NCI-H2171 (cell line): ENCODE measurements at regions not wholly inside any gene's neighbourhood (a gene's known extent, or its start where the extent isn't known, plus 50 kb on each side); places are given as distances from the start of the nearest gene placed in this dataset.

Source experiments
- DNase-seq: peaks from one replicate; lab custom pipeline; 2025; lab: John Stamatoyannopoulos, UW

DNA sequence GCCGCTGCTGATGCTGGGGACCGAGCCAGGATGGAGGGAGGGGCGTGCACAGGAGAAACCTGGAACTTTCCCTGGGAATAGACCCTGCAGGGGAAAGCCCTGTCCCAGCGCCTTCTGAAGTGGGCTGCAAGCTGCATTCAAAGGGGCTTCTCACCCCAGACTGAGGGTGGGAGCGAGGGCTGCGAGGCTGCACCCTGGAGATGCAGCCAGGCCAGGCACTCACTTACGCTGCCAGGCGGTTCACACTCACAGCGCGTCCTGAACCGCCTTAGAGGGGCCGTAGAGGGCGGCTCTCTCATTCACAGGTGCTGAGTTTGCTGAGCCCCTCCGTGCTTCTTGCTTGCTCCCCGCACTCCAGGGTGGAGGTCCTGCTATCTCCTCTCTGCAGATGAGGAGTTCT, 208.5 kb upstream of the C14orf180 start:
- no peak for DNase-seq

DNA sequence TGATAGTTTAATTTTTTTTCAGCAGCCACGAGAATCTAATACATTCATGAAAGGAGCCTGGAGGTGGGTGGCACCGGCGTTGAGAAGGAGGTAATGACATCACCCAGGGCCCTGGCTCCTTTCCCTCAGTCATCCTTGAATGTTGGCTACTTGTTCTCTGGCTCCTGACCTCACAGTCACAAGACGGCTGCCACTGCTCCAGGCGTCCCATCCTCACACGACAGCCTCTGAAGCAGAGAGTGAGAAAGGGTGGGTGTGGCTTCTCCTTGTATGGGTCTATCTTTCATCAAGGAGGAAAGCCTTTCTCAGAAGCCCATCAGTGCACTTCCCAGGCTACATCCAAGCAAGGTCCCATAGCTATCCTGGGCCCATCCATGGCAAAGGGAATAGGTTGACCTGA, 207.6 kb upstream of the C14orf180 start:
- DNase-seq: no peak

DNA sequence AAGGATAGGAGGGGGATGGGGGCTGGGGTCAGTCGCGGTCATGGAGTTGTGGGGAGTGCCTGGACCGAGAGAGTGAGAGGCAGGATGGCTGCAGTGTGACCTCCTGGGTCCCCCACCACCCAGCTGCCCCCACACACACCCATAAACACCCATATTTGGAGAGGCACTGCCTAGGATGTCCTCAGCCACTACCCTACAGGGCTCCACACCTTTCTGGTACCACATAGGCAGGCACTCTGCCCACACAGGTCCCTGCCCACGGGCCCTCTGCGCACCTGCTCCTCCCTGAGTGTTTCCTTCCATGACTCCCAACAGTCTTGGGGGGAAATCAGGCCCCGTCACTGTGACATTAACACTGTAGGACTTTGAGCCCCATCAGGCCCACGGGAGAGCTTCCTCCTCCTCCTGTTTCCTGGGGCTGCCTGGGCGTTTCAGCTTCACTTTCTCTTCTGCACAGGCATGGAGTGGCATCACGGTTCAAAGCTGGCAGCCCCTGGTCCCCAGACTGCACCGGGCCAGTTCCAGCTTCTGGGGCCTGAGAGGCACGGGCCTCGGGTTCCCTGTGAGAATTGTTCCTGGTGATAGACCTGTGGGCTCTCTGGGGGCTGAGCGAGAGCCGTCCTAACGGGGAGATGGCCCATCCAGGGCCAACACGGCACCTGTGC, 207.0 kb upstream of the C14orf180 start:
- DNase-seq: no peak

DNA sequence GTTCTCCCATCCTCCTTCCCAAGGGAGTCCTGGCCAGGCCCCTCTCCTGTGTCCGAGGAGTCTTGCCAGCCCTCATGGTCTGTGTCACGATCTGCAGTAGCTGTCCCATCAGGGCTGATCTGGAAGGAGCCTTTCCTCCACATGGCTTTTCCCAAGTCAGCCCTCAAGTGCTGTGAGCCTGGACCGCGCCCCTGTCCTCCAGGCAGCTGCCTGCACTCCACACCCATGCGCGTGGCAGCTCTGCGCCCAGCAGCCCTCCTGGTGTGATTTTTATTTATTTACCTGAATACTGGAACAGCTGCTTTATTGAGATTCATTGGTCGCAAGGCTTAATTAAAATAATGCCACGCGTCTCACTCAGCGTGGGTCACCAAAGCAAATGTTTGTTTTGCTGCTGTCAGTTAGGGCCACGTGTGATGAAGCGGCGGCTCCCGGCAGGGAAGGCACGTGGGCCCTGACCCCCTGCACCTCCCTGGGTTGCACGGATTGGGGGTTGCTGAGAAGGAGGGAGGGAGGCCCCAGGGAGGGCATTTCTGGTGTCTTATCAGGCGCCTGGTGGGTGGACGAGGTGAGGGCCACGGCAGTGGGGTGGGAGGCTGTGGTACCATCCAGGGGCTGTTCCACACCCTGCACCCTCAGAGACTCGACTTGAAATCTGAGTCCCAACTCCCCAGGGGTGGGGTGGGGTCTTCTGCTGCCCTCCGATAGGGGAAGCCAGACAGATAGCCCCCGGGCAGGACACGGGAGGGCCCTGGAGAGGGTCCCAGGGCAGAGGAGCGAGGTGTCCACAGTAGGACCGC, 206.3 kb upstream of the C14orf180 start:
- DNase-seq: no peak

DNA sequence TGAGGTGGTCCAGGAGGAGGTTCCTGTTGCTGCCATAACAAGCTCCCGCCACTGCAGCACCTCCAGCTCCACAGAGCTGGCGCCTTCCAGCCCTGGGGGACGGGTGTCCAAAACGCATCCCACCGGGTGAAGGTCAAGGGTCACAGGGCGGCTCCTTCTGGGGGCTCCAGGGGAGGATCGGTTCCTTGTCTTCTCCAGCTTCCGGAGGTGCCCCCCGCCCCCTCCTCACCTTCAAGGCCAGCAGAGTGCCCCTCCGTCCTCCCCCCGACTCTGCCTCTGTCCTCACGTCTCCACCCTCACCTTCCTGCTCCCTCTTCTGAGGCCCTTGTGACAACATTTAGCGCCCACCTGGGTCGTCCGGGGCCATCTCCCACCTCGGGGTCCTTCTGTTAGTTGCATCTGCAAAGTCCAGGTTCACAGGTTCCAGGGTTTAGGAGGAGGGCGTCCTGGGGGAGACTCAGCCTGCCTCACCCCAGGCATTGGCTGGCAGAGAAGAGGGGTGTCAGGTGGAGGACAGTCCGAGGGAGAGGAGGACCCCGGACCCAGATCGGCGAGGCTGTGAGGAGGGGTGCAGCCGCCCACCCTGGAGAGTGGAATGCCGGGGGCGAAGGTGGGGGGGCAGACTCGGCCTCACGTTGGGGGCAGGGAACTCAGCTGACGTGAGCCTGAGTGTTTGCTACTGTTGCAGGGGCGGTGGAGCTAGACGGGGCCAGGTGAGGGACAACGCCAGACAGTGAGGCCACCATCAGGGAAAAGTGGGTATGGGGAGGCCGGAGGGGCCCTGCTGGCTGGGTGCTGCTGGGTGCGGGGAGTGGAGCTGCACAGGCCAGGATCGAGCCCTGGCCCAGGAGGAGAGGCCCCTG, 205.5 kb upstream of the C14orf180 start:
- DNase-seq: no peak

- DNase-seq: no peak
Measured at GRCh38 chr14:104374718-104375080, 204.9 kb upstream of the C14orf180 start.

GRCh38 chr14:104375551-104376201, 203.9 kb upstream of the C14orf180 start:
- DNase-seq: no peak

- DNase-seq: no peak
Measured at GRCh38 chr14:104376202-104377140, 203.1 kb upstream of the C14orf180 start.

DNA sequence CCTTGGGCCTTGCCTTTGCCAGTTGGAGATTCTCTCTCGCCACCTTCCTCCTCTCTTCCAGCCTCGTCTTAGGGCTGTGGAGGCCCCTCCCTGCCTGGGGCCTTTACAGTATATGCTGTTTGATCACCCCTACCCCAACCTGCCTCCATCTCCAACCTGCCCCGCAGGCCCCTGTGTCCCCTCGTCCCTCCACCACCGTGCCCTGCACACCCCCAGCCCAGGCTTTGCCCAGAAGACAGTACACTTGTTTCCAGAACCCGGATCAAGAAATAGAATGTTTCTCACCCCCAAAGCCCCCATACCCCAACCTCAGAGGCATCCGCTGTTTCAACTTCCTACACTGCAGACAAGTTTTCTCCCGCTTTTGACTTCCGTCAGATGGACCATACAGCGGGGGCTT, 202.3 kb upstream of the C14orf180 start:
- DNase-seq: no peak

GRCh38 chr14:104378698-104379113, 200.9 kb upstream of the C14orf180 start:
- DNase-seq: no peak

DNA sequence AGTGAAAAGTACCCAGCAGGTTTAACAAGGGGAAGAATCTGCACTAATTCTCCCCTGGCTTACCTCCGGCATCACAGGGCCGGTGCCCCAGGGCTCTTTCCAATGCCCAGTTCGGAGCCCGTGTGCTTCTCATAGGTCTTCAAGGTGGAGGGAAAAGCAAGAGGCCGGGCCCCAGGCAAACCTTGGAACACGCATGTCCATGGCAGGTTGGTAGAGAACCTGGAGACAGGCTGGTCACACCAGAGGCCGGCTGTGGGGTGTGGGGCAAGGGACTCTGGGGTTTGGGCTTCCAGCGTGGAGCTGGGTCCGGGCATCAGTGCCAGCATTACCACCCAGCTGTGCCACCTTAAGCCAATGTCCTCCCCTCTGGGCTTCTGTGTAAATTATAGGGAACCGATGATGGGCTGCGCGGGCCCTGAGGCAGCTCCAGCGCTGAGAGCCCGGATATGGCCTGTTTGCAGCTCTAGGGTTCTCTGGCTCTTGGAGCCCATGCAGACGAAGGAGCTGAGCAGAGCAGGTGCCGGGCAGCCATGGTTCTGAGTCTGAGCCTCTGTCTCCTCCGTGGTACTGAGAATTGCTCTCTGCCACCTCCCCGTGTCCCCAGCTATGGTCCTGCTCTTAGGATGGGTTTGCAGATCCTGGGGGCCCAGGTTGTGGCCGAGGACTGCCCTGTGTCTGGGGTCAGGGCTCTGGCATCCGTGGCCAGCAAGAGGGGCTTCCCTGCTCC, 197.0 kb upstream of the C14orf180 start:
- no peak for DNase-seq

DNA sequence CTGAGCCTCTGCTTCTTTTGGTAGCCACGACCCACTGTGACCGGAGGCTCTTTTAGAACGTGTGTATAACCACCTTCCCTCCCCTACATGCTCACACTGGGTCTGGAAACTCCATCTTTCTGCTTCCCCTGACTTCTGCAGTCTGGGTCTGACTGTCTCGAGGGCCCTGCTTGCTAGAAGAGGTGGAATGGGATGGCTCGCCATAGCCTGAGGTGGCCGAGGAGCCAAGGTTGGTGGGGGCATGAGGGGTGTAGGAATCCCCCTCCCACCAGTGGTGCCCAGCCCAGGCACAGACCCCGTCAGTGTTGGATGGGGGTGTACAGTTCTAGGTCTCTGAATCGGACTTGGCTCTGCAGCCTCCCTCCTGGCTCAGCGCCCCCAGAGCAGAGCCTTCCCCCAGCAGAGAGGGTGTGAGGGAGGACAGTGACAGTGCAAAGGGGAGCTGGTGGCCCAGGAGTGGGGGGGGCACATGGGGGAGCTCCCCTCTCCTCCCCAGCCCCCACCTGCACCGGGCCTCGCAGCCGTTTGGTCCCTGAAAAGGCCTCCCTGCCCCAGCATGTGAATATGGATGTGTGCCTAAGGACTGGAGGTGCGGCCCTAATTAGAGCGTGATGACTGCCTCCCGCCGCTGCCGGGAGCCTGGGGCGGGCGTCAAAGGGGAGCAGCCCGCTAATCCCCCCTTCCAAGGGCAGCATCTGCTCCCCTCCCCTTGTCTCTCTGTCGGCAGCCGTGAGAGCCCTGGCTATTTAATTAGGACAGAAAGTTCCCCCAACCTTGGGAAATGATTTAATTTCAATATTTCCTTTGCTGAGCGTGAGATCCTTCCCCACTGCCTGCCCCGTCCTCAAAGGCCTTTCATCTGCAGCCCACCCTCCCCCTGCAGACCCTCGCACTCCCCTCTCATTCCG, 196.2 kb upstream of the C14orf180 start:
- peak; percentile 65 for DNase-seq

- DNase-seq: peak; percentile 67
Measured at GRCh38 chr14:104383996-104384775, 195.4 kb upstream of the C14orf180 start.

DNA sequence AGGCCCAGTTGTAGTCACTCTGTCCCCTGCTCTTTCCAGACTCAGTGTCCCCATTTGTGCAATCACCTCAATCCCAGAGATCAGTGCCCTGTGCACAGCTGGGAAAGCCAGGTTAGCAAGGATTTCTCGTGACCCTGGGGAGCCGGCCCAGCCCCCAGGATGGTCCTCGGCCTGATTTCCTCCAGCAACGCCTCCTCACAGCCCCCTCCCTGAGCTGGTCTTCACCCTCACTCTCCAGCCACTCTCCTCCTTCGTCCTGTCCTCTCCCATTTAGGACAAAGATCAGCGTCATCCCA, 194.8 kb upstream of the C14orf180 start:
- no peak for DNase-seq

DNA sequence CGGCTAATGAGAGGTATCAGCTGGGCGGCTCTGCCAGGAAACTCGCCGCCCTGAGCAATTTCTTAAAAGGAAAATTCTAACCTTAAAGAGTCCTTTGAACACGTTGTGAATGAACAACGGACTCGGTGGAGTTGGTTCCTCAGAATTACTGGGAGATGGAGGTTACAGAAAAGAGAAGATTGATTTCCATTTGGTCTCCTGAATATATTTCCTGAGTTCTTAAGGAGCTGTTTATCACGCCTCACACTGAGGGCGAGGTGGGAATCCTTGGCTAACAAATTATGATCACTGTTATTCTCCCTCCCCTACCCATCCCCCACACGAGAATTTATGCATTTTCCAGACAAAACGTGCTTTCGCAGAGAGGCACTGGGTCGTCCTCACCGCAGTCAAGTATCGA, 194.5 kb upstream of the C14orf180 start:
- DNase-seq: no peak

- no peak for DNase-seq
Measured at GRCh38 chr14:104385531-104386101, 193.9 kb upstream of the C14orf180 start.

GRCh38 chr14:104386151-104386841, 193.3 kb upstream of the C14orf180 start:
- DNase-seq: peak; percentile 36
